K562 (cell line): ENCODE measurements at regions not wholly inside any gene's neighbourhood (a gene's known extent, or its start where the extent isn't known, plus 50 kb on each side); places are given as distances from the start of the nearest gene placed in this dataset.
"Not testable (repeated sequence)": the region's sequence is repeated elsewhere in the genome, so short reads cannot be mapped to it uniquely, and the experiment has no call there.

Source experiments
- ATAC-seq: fragments of 200-7000 bp; cut with Tn5 transposase; 3 replicates; pipeline ENCODE4 v1.9.1; 2020; ENCODE audit warnings: moderate library complexity
- BruUV-seq: library from RNA; stranded (reverse); fragments of 400-500 nt; replicated peaks from 2 replicates; lab custom pipeline; 2021; lab: Mats Ljungman, UMichigan
- CTCF ChIA-PET: fragments of 300-600 bp; formaldehyde crosslinking; extraction: SDS; loops from one replicate; lab custom pipeline; 2021; ENCODE audit warnings: low intra/inter-chr PET ratio; lab: Yijun Ruan, JAX
- POLR2A ChIA-PET: fragments of 300-600, 350-650 bp; sonication (Branson Sonifier 250); formaldehyde crosslinking; extraction: SDS; loops from one replicate; lab custom pipeline; 2021; ENCODE audit warnings: antibody characterized with exemption, inconsistent platforms; lab: Yijun Ruan, JAX
- DNase-seq, 4 experiments: peaks; one replicate each; pipeline versions ENCODE4 v3.0.0 to v3.0.0-alpha.2; 2011 to 2018; ENCODE audit warnings: low spot score in 3 of 4, mixed read lengths in 3 of 4; ENCODE audit errors: extremely low read depth in 1 of 4
- FAIRE-seq: peaks from 2 replicates; lab custom pipeline; 2011; peaks lifted over from hg19 to GRCh38; lab: Jason Lieb, UNC
- H2AFZ ChIP-seq: 2 replicates; pipeline ENCODE4 v1.6.0; 2011; ENCODE audit warnings: low read depth, low read length, control low read depth, inconsistent platforms
- H3K27ac ChIP-seq: fragments of 200-600 bp; 3 replicates; pipeline ENCODE4 v1.8.0; 2011; ENCODE audit warnings: low read depth, mild to moderate bottlenecking, control low read depth, inconsistent platforms, low read length, moderate library complexity, mixed read lengths; ENCODE audit errors: extremely low read depth
- H3K27me3 ChIP-seq, 2 experiments: fragments of 300-600 bp in 1 of 2; 2 replicates in 1 of 2; 3 replicates in 1 of 2; pipeline versions ENCODE4 v1.6.0 to v1.8.0; 2011; ENCODE audit warnings: inconsistent platforms in 2 of 2, low read length in 2 of 2, mild to moderate bottlenecking in 1 of 2, mixed read lengths in 1 of 2, moderate library complexity in 1 of 2; ENCODE audit not compliant: control insufficient read depth in 2 of 2, insufficient read depth in 2 of 2
- H3K36me3 ChIP-seq: fragments of 300-600 bp; 3 replicates; pipeline ENCODE4 v1.8.0; 2011; ENCODE audit warnings: mild to moderate bottlenecking, low read length, inconsistent platforms; ENCODE audit not compliant: control insufficient read depth, insufficient read depth
- H3K4me1 ChIP-seq, 2 experiments: fragments of 200-600 bp in 1 of 2; replicated peaks in 1 of 2; 2 replicates in 1 of 2; 3 replicates in 1 of 2; pipeline versions ENCODE4 v1.5.1 to v1.8.0; 2011; ENCODE audit warnings: inconsistent platforms in 2 of 2, low read length in 2 of 2, mild to moderate bottlenecking in 1 of 2, mixed read lengths in 1 of 2, moderate library complexity in 1 of 2; ENCODE audit not compliant: control insufficient read depth in 2 of 2, insufficient read depth in 2 of 2
- H3K4me2 ChIP-seq: 2 replicates; pipeline ENCODE4 v1.6.1; 2011; ENCODE audit warnings: low read length, control low read depth, inconsistent platforms, mixed read lengths; ENCODE audit not compliant: insufficient read depth
- H3K4me3 ChIP-seq: fragments of 200-600 bp; sonication (generic), shearing (Covaris generic); 2 replicates; pipeline ENCODE4 v1.5.1; 2016; ENCODE audit warnings: control low read depth, inconsistent platforms
- H3K79me2 ChIP-seq: fragments of 200-600 bp; 3 replicates; pipeline ENCODE4 v1.8.0; 2011; ENCODE audit warnings: low read length, inconsistent platforms; ENCODE audit not compliant: control insufficient read depth, insufficient read depth
- H3K9ac ChIP-seq, 2 experiments: 2 replicates each; pipeline versions ENCODE4 v1.6.0 to v1.6.1; 2011; ENCODE audit warnings: low read depth in 2 of 2, low read length in 2 of 2, control low read depth in 1 of 2, inconsistent platforms in 1 of 2, mild to moderate bottlenecking in 1 of 2, mixed read lengths in 1 of 2; ENCODE audit not compliant: insufficient read depth in 1 of 2
- H3K9me1 ChIP-seq: one replicate; pipeline ENCODE4 v1.6.0; 2011; ENCODE audit warnings: inconsistent platforms, mild to moderate bottlenecking, low read length, moderate library complexity; ENCODE audit not compliant: control insufficient read depth, insufficient read depth
- H3K9me3 ChIP-seq: replicated peaks from 2 replicates; pipeline ENCODE4 v1.5.1; 2011; ENCODE audit warnings: low read depth, low read length, inconsistent platforms; ENCODE audit not compliant: control insufficient read depth, insufficient read depth
- H4K20me1 ChIP-seq: replicated peaks from 2 replicates; pipeline ENCODE4 v1.6.1; 2011; ENCODE audit warnings: low read length, inconsistent platforms, mixed read lengths; ENCODE audit not compliant: control insufficient read depth, insufficient read depth
- CBX3 ChIP-seq, 2 experiments: IDR thresholded peaks; 1 replicate in 1 of 2; 2 replicates in 1 of 2; pipeline ENCODE4 v1.6.1; 2012; ENCODE audit warnings: inconsistent platforms in 2 of 2, low read length in 2 of 2, borderline replicate concordance in 1 of 2, control low read depth in 1 of 2
- ETV6 ChIP-seq, 3 experiments: fragments of 150-350 bp in 1 of 3; sonication (generic) in 1 of 3; formaldehyde crosslinking in 1 of 3; IDR thresholded peaks; 2 replicates each; pipeline versions ENCODE4 v1.6.1 to v1.8.0; 2014 to 2022; ENCODE audit warnings: borderline replicate concordance in 2 of 3, low read depth in 2 of 3, antibody characterized with exemption in 1 of 3, low read length in 1 of 3, mild to moderate bottlenecking in 1 of 3, missing genetic modification reagents in 1 of 3
- HES1 ChIP-seq: fragments of 450-650 bp; IDR thresholded peaks from 2 replicates; pipeline ENCODE4 v1.6.1; 2016; ENCODE audit warnings: low read depth, mild to moderate bottlenecking, moderate library complexity
- MCM5 ChIP-seq: fragments of 450-650 bp; IDR thresholded peaks from 2 replicates; pipeline ENCODE4 v1.6.1; 2016; ENCODE audit warnings: low read depth
- NELFE ChIP-seq: IDR thresholded peaks from 2 replicates; pipeline ENCODE4 v1.6.1; 2011; ENCODE audit warnings: mild to moderate bottlenecking; ENCODE audit not compliant: insufficient read depth, insufficient read length
- RAD51 ChIP-seq: fragments of 450-650 bp; IDR thresholded peaks from 2 replicates; pipeline ENCODE4 v1.7.1; 2016; ENCODE audit warnings: low read depth, mild to moderate bottlenecking, borderline replicate concordance
- RBM34 ChIP-seq: fragments of 200-400 bp; formaldehyde crosslinking; IDR thresholded peaks from 2 replicates; pipeline ENCODE4 v1.6.1; 2018; ENCODE audit warnings: low read length, borderline replicate concordance; ENCODE audit not compliant: insufficient read depth
- RFX5 ChIP-seq: IDR thresholded peaks from 2 replicates; pipeline ENCODE4 v1.6.1; 2011; ENCODE audit warnings: low read depth, mild to moderate bottlenecking, improper control_type of control experiment, low read length
- ZKSCAN8 ChIP-seq: fragments of 200-800 bp; sonication (Bioruptor generic); IDR thresholded peaks from 2 replicates; pipeline ENCODE4 v1.6.1; 2016; ENCODE audit warnings: missing genetic modification characterization, missing compliant biosample characterization
- ZNF282 ChIP-seq: sonication (generic); formaldehyde crosslinking; IDR thresholded peaks from 2 replicates; pipeline ENCODE4 v1.8.1; 2023; ENCODE audit warnings: missing genetic modification reagents
- ZNF57 ChIP-seq: fragments of 450-650 bp; formaldehyde crosslinking; IDR thresholded peaks from 2 replicates; pipeline ENCODE4 v1.4.0; 2020; ENCODE audit warnings: mild to moderate bottlenecking, moderate library complexity
- WGBS: fragments of 100-300 bp; shearing (Covaris generic); methylation state at CpG from one replicate; pipeline ENCODE4 v1.1.6; 2016; ENCODE audit warnings: low coverage, mixed read lengths; ENCODE audit not compliant: insufficient coverage; ENCODE audit errors: missing lambda C conversion rate; 5-methylcytosine and 5-hydroxymethylcytosine counted together
- in situ Hi-C: fragments of 300-500 bp; cut with MboI; formaldehyde crosslinking; loops from 4 replicates; pipeline ENCODE4 v1.15.0; 2018; ENCODE audit warnings: inconsistent platforms, mixed read lengths
- intact Hi-C: fragments of 100-400 bp; cut with micrococcal nuclease; formaldehyde crosslinking; loops from 2 replicates; pipeline ENCODE4 v1.14.2; 2022
- TF ChIP-seq, protein P1 (sequence below): fragments of 150-350 bp; conservative IDR thresholded peaks from 2 replicates; pipeline ENCODE4 v1.6.1; 2014; ENCODE audit warnings: low read length

GRCh38 chr5:87141544-87141943 is 126.1 kb upstream of the RASA1 start:
- intact Hi-C loops: no loop called here
- FAIRE-seq (no peak), DNase-seq (no peak), ATAC-seq (no peak)
- H3K79me2 ChIP-seq: no peaks in the 10 kb centered on the region
- WGBS: 5% methylated on average over 1 of the region's 1 CpG
- no peaks in the 10 kb centered on the region for H3K9me3 ChIP-seq
- no peak overlapping the region for H2AFZ ChIP-seq
- H3K27me3 ChIP-seq: no peaks in the 10 kb centered on the region
- H3K27ac ChIP-seq: no peak overlapping the region
- CTCF ChIA-PET: no interaction called here
- H3K4me2 ChIP-seq: no peak overlapping the region
- POLR2A ChIA-PET: no interaction called here
- H3K9me1 ChIP-seq: no peaks in the 10 kb centered on the region
- H3K4me1 ChIP-seq: no peaks in the 10 kb centered on the region; a peak in 1 of 5 replicates
- TF ChIP-seq MCM5 (no peak), RAD51 (no peak), NELFE (no peak), ZNF282 (CRISPR knock-in tag) (no peak), ZNF57 (CRISPR knock-in tag) (no peak), HES1 (no peak), CBX3 (IDR thresholded peaks at IDR 0.05; ENCODE audit: borderline replicate concordance in 1 of 2, low read length in 2 of 2) (no peak), RBM34 (no peak), ZKSCAN8 (CRISPR knock-in tag) (no peak), ETV6 (IDR thresholded peaks at IDR 0.05; ENCODE audit: borderline replicate concordance in 1 of 2, low read depth in 2 of 2, low read length in 1 of 2) (no peak), ETV6 (CRISPR knock-in tag; IDR thresholded peaks at IDR 0.05; ENCODE audit: borderline replicate concordance) (no peak), RFX5 (no peak)
- TF ChIP-seq, protein P1, sequence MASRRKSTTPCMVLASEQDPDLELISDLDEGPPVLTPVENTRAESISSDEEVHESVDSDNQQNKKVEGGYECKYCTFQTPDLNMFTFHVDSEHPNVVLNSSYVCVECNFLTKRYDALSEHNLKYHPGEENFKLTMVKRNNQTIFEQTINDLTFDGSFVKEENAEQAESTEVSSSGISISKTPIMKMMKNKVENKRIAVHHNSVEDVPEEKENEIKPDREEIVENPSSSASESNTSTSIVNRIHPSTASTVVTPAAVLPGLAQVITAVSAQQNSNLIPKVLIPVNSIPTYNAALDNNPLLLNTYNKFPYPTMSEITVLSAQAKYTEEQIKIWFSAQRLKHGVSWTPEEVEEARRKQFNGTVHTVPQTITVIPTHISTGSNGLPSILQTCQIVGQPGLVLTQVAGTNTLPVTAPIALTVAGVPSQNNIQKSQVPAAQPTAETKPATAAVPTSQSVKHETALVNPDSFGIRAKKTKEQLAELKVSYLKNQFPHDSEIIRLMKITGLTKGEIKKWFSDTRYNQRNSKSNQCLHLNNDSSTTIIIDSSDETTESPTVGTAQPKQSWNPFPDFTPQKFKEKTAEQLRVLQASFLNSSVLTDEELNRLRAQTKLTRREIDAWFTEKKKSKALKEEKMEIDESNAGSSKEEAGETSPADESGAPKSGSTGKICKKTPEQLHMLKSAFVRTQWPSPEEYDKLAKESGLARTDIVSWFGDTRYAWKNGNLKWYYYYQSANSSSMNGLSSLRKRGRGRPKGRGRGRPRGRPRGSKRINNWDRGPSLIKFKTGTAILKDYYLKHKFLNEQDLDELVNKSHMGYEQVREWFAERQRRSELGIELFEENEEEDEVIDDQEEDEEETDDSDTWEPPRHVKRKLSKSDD: no peak
- BruUV-seq: no TSS peak
- no peaks in the 10 kb centered on the region for H3K36me3 ChIP-seq
- no peak overlapping the region for H3K4me3 ChIP-seq
- H3K9ac ChIP-seq: no peak overlapping the region
- no peaks in the 10 kb centered on the region for H4K20me1 ChIP-seq
- in situ Hi-C loops: no loop called here

- POLR2A ChIA-PET: interaction anchor here (1.0 kb wide), 1 partner anchor 11 kb away, joined by 3 read pairs; no protein-coding TSS in a partner anchor
- H3K9ac ChIP-seq, BruUV-seq, H3K9me3 ChIP-seq, H3K4me3 ChIP-seq, in situ Hi-C loops, ATAC-seq, DNase-seq, intact Hi-C loops, H3K4me1 ChIP-seq, FAIRE-seq, H3K9me1 ChIP-seq, H4K20me1 ChIP-seq, H2AFZ ChIP-seq, H3K36me3 ChIP-seq, H3K4me2 ChIP-seq, H3K27me3 ChIP-seq, CTCF ChIA-PET, H3K79me2 ChIP-seq, H3K27ac ChIP-seq: not testable (repeated sequence)
- WGBS: 19% methylated on average over 1 of the region's 1 CpG
These were observed 121.8 kb upstream of the RASA1 start for GRCh38 chr5:87145853-87146252.
